HT-29 (cell line): ENCODE measurements at regions not wholly inside any gene's neighbourhood (a gene's known extent, or its start where the extent isn't known, plus 50 kb on each side); places are given as distances from the start of the nearest gene placed in this dataset.
"Not testable (repeated sequence)": the region's sequence is repeated elsewhere in the genome, so short reads cannot be mapped to it uniquely, and the experiment has no call there.

Experiments
- DNase-seq: peaks from one replicate; pipeline ENCODE4 v3.0.0-alpha.2; 2015; ENCODE audit warnings: low spot score

GRCh38 chr5:102154791-102155605 lies 141.1 kb downstream of the SLCO4C1 start:
- not testable (repeated sequence) for DNase-seq

GRCh38 chr5:102154291-102154690 lies 141.8 kb downstream of the SLCO4C1 start:
- no peak for DNase-seq

GRCh38 chr5:102153003-102153759 lies 142.9 kb downstream of the SLCO4C1 start:
- DNase-seq = peak; percentile 59

- no peak for DNase-seq
Measured at GRCh38 chr5:102139029-102139428, 157.1 kb downstream of the SLCO4C1 start.

GRCh38 chr5:102138243-102138653 lies 157.8 kb downstream of the SLCO4C1 start:
- DNase-seq = no peak

- DNase-seq = no peak
Measured at GRCh38 chr5:102130890-102131289, 165.2 kb downstream of the SLCO4C1 start.

GRCh38 chr5:102130386-102130785 lies 165.7 kb downstream of the SLCO4C1 start:
- DNase-seq = no peak

GRCh38 chr5:102119252-102119651 lies 176.8 kb downstream of the SLCO4C1 start:
- DNase-seq = no peak

GRCh38 chr5:102115736-102116135 lies 180.3 kb downstream of the SLCO4C1 start:
- no peak for DNase-seq

- no peak for DNase-seq
Measured at GRCh38 chr5:102114525-102115069, 181.5 kb downstream of the SLCO4C1 start.

GRCh38 chr5:102107865-102108264 lies 188.2 kb downstream of the SLCO4C1 start:
- DNase-seq = no peak

GRCh38 chr5:102106599-102106998 lies 189.5 kb downstream of the SLCO4C1 start:
- DNase-seq = no peak

GRCh38 chr5:102099766-102100331 lies 196.2 kb downstream of the SLCO4C1 start:
- no peak for DNase-seq

GRCh38 chr5:102099083-102099482 lies 197.0 kb downstream of the SLCO4C1 start:
- not testable (repeated sequence) for DNase-seq

- DNase-seq = not testable (repeated sequence)
Measured at GRCh38 chr5:102098606-102099005, 197.5 kb downstream of the SLCO4C1 start.

- DNase-seq = peak; percentile 69
Measured at GRCh38 chr5:102090770-102091169, 205.3 kb downstream of the SLCO4C1 start.

- no peak for DNase-seq
Measured at GRCh38 chr5:102089883-102090282, 206.2 kb downstream of the SLCO4C1 start.

GRCh38 chr5:102087906-102088305 lies 208.2 kb downstream of the SLCO4C1 start:
- no peak for DNase-seq

GRCh38 chr5:102080288-102080687 lies 215.8 kb downstream of the SLCO4C1 start:
- no peak for DNase-seq

- no peak for DNase-seq
Measured at GRCh38 chr5:102077920-102078319, 218.2 kb downstream of the SLCO4C1 start.

GRCh38 chr5:102069974-102070373 lies 226.1 kb downstream of the SLCO4C1 start:
- no peak for DNase-seq

- no peak for DNase-seq
Measured at GRCh38 chr5:102068870-102069269, 227.2 kb downstream of the SLCO4C1 start.
